ENCODE measurements at regions not wholly inside any gene's neighbourhood (a gene's known extent, or its start where the extent isn't known, plus 50 kb on each side); places are given as distances from the start of the nearest gene placed in this dataset.

DNA sequence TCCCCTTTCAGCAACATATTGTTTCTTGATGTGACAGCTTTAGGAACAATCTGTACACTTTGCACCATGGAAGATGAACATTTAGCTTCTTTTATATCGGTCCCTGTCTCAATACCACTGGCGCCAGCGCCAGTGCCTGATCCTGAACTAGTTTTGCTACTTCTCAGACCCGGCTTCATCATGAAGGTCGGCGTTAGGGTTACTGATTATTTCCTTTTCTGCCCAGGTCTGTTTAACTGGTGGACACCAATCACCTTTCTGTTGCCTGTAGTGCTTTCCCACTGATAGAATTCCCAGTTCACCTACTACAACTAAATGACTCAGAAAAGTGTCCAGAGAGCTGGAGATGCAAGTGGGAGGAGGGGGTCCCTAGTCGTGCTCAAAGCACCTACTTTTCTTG is 99.5 kb downstream of the MYCN start:
- POLR2A ChIA-PET (ENCODE audit: partially characterized antibody): no interaction called here
- no peak overlapping the region for H3K14ac ChIP-seq (ENCODE audit: insufficient read length)
- DNase-seq (ENCODE audit: low read depth in 1 of 2, low spot score in 2 of 2): no peak
- H2AFZ ChIP-seq (ENCODE audit: low read length): no peak overlapping the region
- no peak overlapping the region for H2BK12ac ChIP-seq (ENCODE audit: low read depth, low read length)
- no peaks in the 10 kb centered on the region for H3K79me1 ChIP-seq (ENCODE audit: low read depth, low read length)
- H3K18ac ChIP-seq (ENCODE audit: extremely low read depth, low read length): no peak overlapping the region
- no peak overlapping the region for H3K23ac ChIP-seq (ENCODE audit: insufficient read length)
- no peaks in the 10 kb centered on the region for H3K36me3 ChIP-seq (ENCODE audit: control insufficient read depth in 2 of 4, insufficient read depth in 4 of 4, low read length in 3 of 4)
- no peak for FAIRE-seq
- no peak overlapping the region for H2AK5ac ChIP-seq (ENCODE audit: low read depth, low read length)
- H3K27ac ChIP-seq (ENCODE audit: low read depth, low read length): no peak overlapping the region
- H3K79me2 ChIP-seq (ENCODE audit: control insufficient read depth in 1 of 2, insufficient read depth in 2 of 2, low read length in 2 of 2): no peaks in the 10 kb centered on the region
- H4K20me1 ChIP-seq (replicated peaks in 1 of 2; ENCODE audit: control insufficient read depth in 1 of 2, insufficient read depth in 2 of 2, low read length in 2 of 2): no peaks in the 10 kb centered on the region
- H2BK20ac ChIP-seq (ENCODE audit: low read length): no peak overlapping the region
- no peak overlapping the region for H3K9ac ChIP-seq (replicated peaks in 1 of 4; ENCODE audit: extremely low read depth in 1 of 4, low read depth in 3 of 4, low read length in 3 of 4)
- no peak overlapping the region for H4K5ac ChIP-seq (ENCODE audit: insufficient read length, low read depth, low read length)
- H2BK120ac ChIP-seq (replicated peaks; ENCODE audit: low read depth, low read length): no peak overlapping the region
- no peak overlapping the region for H3K4ac ChIP-seq (replicated peaks; ENCODE audit: insufficient read length, low read depth, low read length)
- H3K23me2 ChIP-seq (ENCODE audit: low read depth, low read length): no peaks in the 10 kb centered on the region; the same call in 1 of the 2 replicates
- no peaks in the 10 kb centered on the region; a peak in 1 of 7 replicates for H3K27me3 ChIP-seq (replicated peaks in 1 of 4; ENCODE audit: control insufficient read depth in 3 of 4, extremely low read depth in 1 of 4, insufficient read depth in 3 of 4, low read length in 3 of 4)
- H4K91ac ChIP-seq (replicated peaks; ENCODE audit: insufficient read length, low read length): no peak overlapping the region
- H4K8ac ChIP-seq (ENCODE audit: extremely low read depth, insufficient read depth, low read length): no peak overlapping the region
- no peak overlapping the region for H3K4me3 ChIP-seq (ENCODE audit: extremely low read depth in 1 of 4, insufficient read depth in 2 of 4, low read depth in 3 of 4, low read length in 4 of 4)
- 90% methylated on average over 7 of the region's 7 CpGs; no CpG with 5 or more reads in 1 of the 2 experiments for WGBS, 2 experiments (ENCODE audit: extremely low coverage in 1 of 2, insufficient coverage in 1 of 2, insufficient read length in 1 of 2, insufficient replicate concordance in 2 of 2, low coverage in 1 of 2, low lambda C conversion rate in 2 of 2, missing lambda C conversion rate in 1 of 2)
- H3K4me1 ChIP-seq (replicated peaks in 1 of 4; ENCODE audit: control insufficient read depth in 3 of 4, insufficient read depth in 4 of 4, low read length in 3 of 4): peaks cover 0 to 6% (median 2%) of the 10 kb centered on the region in 4 experiments; a peak in 4 of 7 replicates
- no peaks in the 10 kb centered on the region for H3K9me3 ChIP-seq (ENCODE audit: insufficient read depth in 2 of 2, low read depth in 1 of 2, low read length in 1 of 2)
- H3K4me2 ChIP-seq (ENCODE audit: insufficient read depth in 1 of 2, low read depth in 2 of 2, low read length in 2 of 2): no peak overlapping the region
- no peak overlapping the region for H2BK5ac ChIP-seq (ENCODE audit: low read depth, low read length)
- no peak for TF ChIP-seq YY1 (IDR thresholded peaks at IDR 0.05; ENCODE audit: low read depth, low read length)
- TF ChIP-seq SIX5 (IDR thresholded peaks at IDR 0.05; ENCODE audit: low read depth, low read length): no peak
- no peak for TF ChIP-seq TCF12 (IDR thresholded peaks at IDR 0.05; ENCODE audit: low read depth, low read length)
- TF ChIP-seq CHD2 (IDR thresholded peaks at IDR 0.05; ENCODE audit: low read length): no peak
- TF ChIP-seq KDM4A (IDR thresholded peaks at IDR 0.05; ENCODE audit: low read depth, low read length, severe bottlenecking): no peak
- TF ChIP-seq RAD21 (IDR thresholded peaks at IDR 0.05 in 1 of 2, conservative IDR thresholded peaks at IDR 0.05 in 1 of 2; ENCODE audit: low read depth in 2 of 2, low read length in 2 of 2): no peak
- TF ChIP-seq SP4 (IDR thresholded peaks at IDR 0.05; ENCODE audit: low read length): no peak
- no peak for TF ChIP-seq CREB1 (IDR thresholded peaks at IDR 0.05)
- no peak for TF ChIP-seq RFX5 (IDR thresholded peaks at IDR 0.05; ENCODE audit: borderline replicate concordance, low read depth, low read length)
- no peak for TF ChIP-seq ATF3 (IDR thresholded peaks at IDR 0.05; ENCODE audit: insufficient read depth, low read depth, low read length)
- TF ChIP-seq GABPA (IDR thresholded peaks at IDR 0.05; ENCODE audit: borderline replicate concordance, insufficient read depth, low read length): no peak
- no peak for TF ChIP-seq CTBP2 (IDR thresholded peaks at IDR 0.05; ENCODE audit: borderline replicate concordance, insufficient read depth, insufficient read length, low read length)
- TF ChIP-seq SP2 (IDR thresholded peaks at IDR 0.05; ENCODE audit: low read length): no peak
- no peak for TF ChIP-seq POLR2A (IDR thresholded peaks at IDR 0.05; ENCODE audit: control extremely low read depth in 1 of 2, low read depth in 2 of 2, low read length in 2 of 2)
- no peak for TF ChIP-seq EGR1 (IDR thresholded peaks at IDR 0.05; ENCODE audit: borderline replicate concordance, low read depth, low read length)
- no peak overlapping the region for H3K56ac ChIP-seq (replicated peaks; ENCODE audit: insufficient read length, low read depth, low read length)
- no peak overlapping the region for H2BK15ac ChIP-seq (ENCODE audit: low read length)
- CTCF ChIA-PET (ENCODE audit: partially characterized antibody): no interaction called here

All from H1 (cell line).